Right lobe of liver (tissue), 6 donors: ENCODE measurements at regions not wholly inside any gene's neighbourhood (a gene's known extent, or its start where the extent isn't known, plus 50 kb on each side); places are given as distances from the start of the nearest gene placed in this dataset.

Experiments
- ATAC-seq, 4 donors: fragments of 200-7000 bp; cut with Tn5 transposase; one replicate each; pipeline ENCODE4 v1.9.1; 2020; ENCODE audit warnings: mild to moderate bottlenecking in 4 of 4, moderate library complexity in 4 of 4
- DNase-seq, 3 donors: peaks; one replicate each; pipeline ENCODE4 v3.0.0-alpha.2; 2020
- H3K27ac ChIP-seq, 3 donors: fragments of 200-600 bp; one replicate each; pipeline ENCODE4 v1.8.0; 2022
- H3K27me3 ChIP-seq, 2 donors: fragments of 200-600 bp; one replicate each; pipeline ENCODE4 v1.8.0; 2022
- H3K36me3 ChIP-seq, 4 donors: fragments of 200-600 bp; sonication (generic) in 1 of 4; one replicate each; pipeline versions ENCODE4 v1.5.1 to v1.8.0; 2017 to 2022; ENCODE audit warnings: control low read depth in 1 of 4
- H3K4me1 ChIP-seq, 4 donors: fragments of 200-600 bp; sonication (generic) in 1 of 4; one replicate each; pipeline versions ENCODE4 v1.5.1 to v1.8.0; 2017 to 2022; ENCODE audit warnings: control low read depth in 1 of 4
- H3K4me3 ChIP-seq, 3 donors: fragments of 200-600 bp; one replicate each; pipeline ENCODE4 v1.8.0; 2022
- H3K9me3 ChIP-seq, 4 donors: fragments of 200-600 bp; sonication (generic) in 1 of 4; one replicate each; pipeline versions ENCODE4 v1.5.1 to v1.8.0; 2017 to 2022; ENCODE audit warnings: control low read depth in 1 of 4
- POLR2A ChIP-seq: fragments of 450-650 bp; IDR thresholded peaks from one replicate; pipeline ENCODE4 v1.6.1; 2017; ENCODE audit warnings: antibody characterized with exemption, mild to moderate bottlenecking
- WGBS: methylation state at CpG from one replicate; pipeline ENCODE4 v1.1.6; 2018; ENCODE audit warnings: low coverage, low lambda C conversion rate; ENCODE audit not compliant: insufficient coverage; ENCODE audit errors: missing lambda C conversion rate; 5-methylcytosine and 5-hydroxymethylcytosine counted together
- intact Hi-C, 2 donors: fragments of 100-400 bp; cut with DNase I; formaldehyde crosslinking; loops; one replicate each; pipeline versions ENCODE4 v1.11.2 to v1.14.1; 2022
- small RNA-seq, 2 experiments: library from RNA; depleted of rRNA; stranded (forward); fragments of <200 nt; gene quantifications; one replicate each; pipeline ENCODE3, GENCODE V24; 2016
- TF ChIP-seq, protein P1 (sequence below), 4 donors: fragments of 200-600 bp in 3 of 4; fragments of 450-650 bp in 1 of 4; IDR thresholded peaks; one replicate each; pipeline versions ENCODE4 v1.5.1 to v1.8.0; 2016 to 2022; ENCODE audit warnings: antibody characterized with exemption in 4 of 4, mild to moderate bottlenecking in 2 of 4
- donor health status: DM: no; HTN: yes; CAD: no.
- donor health status: DM: no; HTN: no; CAD: no.
- donor health status: DM: no; HTN: no; CAD: no.
- donor health status: DM: no; HTN: yes; CAD: no.
- donor health status: DM: no; HTN: yes; CAD: no.

DNA sequence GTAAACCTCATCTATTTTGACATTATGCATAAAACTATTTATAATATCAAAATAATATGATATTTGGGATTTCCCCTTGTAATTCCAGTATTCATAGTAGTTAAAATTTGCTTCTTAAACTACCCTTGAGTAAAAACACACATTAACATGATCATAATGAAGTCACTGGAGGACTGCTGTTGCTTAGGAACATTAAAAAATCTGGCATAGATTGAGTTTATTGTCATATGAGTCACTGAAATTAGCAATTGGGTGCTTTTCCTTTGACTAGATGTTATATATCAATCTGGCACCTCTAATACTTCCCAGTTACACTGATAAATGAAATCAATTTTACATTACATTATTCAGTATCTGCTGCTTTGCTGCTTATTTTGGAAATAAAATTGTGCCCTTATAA is 57.0 kb upstream of the ZC3H15 start:
- Histone ChIP-seq H3K9me3 (no peaks in the 10 kb centered on the region), H3K27me3 (no peaks in the 10 kb centered on the region), H3K27ac (no peak overlapping the region), H3K4me3 (no peak overlapping the region), H3K36me3 (no peaks in the 10 kb centered on the region), H3K4me1 (peaks cover 0 to 15% (median 4%) of the 10 kb centered on the region in 4 donors)
- intact Hi-C loops: no loop called here
- ATAC-seq (no peak), DNase-seq (no peak)
- TF ChIP-seq POLR2A: no peak
- TF ChIP-seq, protein P1, sequence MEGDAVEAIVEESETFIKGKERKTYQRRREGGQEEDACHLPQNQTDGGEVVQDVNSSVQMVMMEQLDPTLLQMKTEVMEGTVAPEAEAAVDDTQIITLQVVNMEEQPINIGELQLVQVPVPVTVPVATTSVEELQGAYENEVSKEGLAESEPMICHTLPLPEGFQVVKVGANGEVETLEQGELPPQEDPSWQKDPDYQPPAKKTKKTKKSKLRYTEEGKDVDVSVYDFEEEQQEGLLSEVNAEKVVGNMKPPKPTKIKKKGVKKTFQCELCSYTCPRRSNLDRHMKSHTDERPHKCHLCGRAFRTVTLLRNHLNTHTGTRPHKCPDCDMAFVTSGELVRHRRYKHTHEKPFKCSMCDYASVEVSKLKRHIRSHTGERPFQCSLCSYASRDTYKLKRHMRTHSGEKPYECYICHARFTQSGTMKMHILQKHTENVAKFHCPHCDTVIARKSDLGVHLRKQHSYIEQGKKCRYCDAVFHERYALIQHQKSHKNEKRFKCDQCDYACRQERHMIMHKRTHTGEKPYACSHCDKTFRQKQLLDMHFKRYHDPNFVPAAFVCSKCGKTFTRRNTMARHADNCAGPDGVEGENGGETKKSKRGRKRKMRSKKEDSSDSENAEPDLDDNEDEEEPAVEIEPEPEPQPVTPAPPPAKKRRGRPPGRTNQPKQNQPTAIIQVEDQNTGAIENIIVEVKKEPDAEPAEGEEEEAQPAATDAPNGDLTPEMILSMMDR (IDR thresholded peaks at IDR 0.05): no peak

DNA sequence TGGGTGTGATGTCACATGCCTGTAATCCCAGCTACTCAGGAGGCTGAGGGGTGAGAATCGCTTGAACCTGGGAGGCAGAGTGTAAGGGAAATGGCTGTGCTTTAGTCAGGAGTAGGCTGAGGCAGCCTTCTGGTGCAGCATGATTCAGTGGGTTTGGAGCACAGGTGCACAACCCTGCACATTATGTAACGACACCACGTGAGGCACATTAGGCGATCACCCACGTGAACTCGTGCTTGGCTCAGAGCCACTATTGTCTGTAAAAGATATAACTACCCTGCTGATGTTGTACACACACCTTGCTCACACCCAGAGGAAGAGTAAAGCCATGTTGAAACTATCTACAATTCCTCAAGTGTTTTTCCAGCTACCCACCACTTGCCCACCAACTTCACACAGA is 54.8 kb upstream of the ZC3H15 start:
- intact Hi-C loops: no loop called here
- no peaks in the 10 kb centered on the region for H3K36me3 ChIP-seq
- TF ChIP-seq POLR2A: no peak
- TF ChIP-seq, protein P1 (IDR thresholded peaks at IDR 0.05): no peak
- peaks cover 0 to 23% (median 7%) of the 10 kb centered on the region in 4 donors for H3K4me1 ChIP-seq
- H3K4me3 ChIP-seq: no peak overlapping the region
- no peak overlapping the region for H3K27ac ChIP-seq
- no peaks in the 10 kb centered on the region for H3K27me3 ChIP-seq
- DNase-seq: no peak
- no peaks in the 10 kb centered on the region for H3K9me3 ChIP-seq
- no peak for ATAC-seq
- WGBS: 84% methylated on average over 6 of the region's 6 CpGs

DNA sequence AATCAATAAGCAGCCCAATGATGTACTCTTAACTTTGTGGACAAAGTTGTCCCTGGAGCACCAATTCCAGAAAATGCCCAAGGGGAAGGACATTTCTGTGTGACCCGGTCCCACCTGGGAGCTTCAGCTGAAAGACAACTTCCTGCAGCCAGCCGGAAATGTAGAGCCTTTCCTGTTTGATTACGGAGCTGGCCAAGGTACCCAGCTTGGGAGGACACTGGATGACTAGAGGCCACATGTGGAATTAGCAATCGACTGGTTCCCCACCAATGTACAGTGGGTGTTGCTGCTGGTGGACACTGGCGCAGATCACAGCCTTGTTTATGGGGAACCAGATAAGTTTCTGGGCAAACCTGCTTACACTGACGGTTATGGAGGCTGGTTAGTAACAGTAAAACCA is 53.0 kb upstream of the ZC3H15 start:
- TF ChIP-seq, protein P1 (IDR thresholded peaks at IDR 0.05): no peak
- no peak for TF ChIP-seq POLR2A
- H3K4me3 ChIP-seq: no peak overlapping the region
- no peak overlapping the region for H3K27ac ChIP-seq
- H3K4me1 ChIP-seq: peaks cover 0 to 22% (median 7%) of the 10 kb centered on the region in 4 donors
- H3K9me3 ChIP-seq: no peaks in the 10 kb centered on the region
- no peak for DNase-seq
- intact Hi-C loops: no loop called here
- no peak for ATAC-seq
- 100% methylated on average over 1 of the region's 6 CpGs for WGBS
- no peaks in the 10 kb centered on the region for H3K36me3 ChIP-seq
- H3K27me3 ChIP-seq: no peaks in the 10 kb centered on the region

DNA sequence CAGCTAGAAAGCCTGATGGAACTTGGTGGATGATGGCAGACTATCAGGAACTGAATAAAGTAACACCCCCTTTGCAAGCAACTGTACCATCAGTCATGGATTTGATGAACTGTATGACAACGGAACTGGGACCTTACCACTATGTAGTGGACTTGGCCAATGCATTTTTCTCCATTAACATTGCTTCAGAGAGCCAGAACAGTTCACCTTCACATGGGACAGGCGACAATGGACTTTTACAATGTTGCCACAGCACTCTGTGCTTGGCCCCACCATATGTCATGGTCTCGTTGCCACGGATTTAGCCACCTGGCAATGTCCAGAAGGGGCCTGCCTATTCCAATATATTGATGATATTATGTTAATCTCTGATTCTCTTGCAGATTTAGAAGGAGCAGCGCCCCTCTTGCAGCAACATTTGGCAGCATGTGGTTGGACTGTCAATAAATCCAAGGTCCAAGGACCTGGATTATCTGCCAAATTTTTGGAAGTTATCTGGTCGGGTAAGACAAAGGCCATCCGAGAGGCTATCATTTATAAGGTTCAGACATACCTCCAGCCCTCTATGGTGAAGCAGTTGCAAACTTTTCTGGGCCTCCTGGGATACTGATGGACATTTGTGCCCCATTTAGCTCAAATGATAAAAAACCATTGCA is 52.2 kb upstream of the ZC3H15 start:
- 32% methylated on average over 7 of the region's 7 CpGs for WGBS
- peak; percentile 87 to 93 (median 91) for ATAC-seq
- intact Hi-C loops: no loop called here
- Histone ChIP-seq H3K27me3 (no peaks in the 10 kb centered on the region), H3K4me3 (no peak overlapping the region), H3K27ac (no peak overlapping the region), H3K4me1 (peaks cover 0 to 17% (median 7%) of the 10 kb centered on the region in 4 donors), H3K9me3 (no peaks in the 10 kb centered on the region), H3K36me3 (no peaks in the 10 kb centered on the region)
- TF ChIP-seq, protein P1 (IDR thresholded peaks at IDR 0.05): no peak
- no peak for TF ChIP-seq POLR2A
- peak in 1 of 3 donors; percentile 64 for DNase-seq

Small RNA genes in the stretch of these regions (small RNA-seq; reads per million reads assigned to genes)
- gene AC104058.1: 0 reads per million in 2 experiments
